Right kidney (tissue), 1 donor: ENCODE measurements at regions not wholly inside any gene's neighbourhood (a gene's known extent, or its start where the extent isn't known, plus 50 kb on each side); places are given as distances from the start of the nearest gene placed in this dataset.

Source experiments
- DNase-seq: peaks from one replicate; pipeline ENCODE4 v3.0.0-alpha.2; 2016

GRCh38 chr19:31560086-31561060, 211.1 kb upstream of the TSHZ3 start:
- no peak for DNase-seq

GRCh38 chr19:31562966-31563612, 213.9 kb upstream of the TSHZ3 start:
- no peak for DNase-seq

- DNase-seq: no peak
Measured at GRCh38 chr19:31567776-31568175, 218.5 kb upstream of the TSHZ3 start.

- no peak for DNase-seq
Measured at GRCh38 chr19:31568724-31569123, 219.5 kb upstream of the TSHZ3 start.

GRCh38 chr19:31570718-31571117, 221.5 kb upstream of the TSHZ3 start:
- DNase-seq: no peak

- no peak for DNase-seq
Measured at GRCh38 chr19:31572102-31572975, 223.1 kb upstream of the TSHZ3 start.

GRCh38 chr19:31572976-31573298, 223.7 kb upstream of the TSHZ3 start:
- DNase-seq: no peak

- DNase-seq: no peak
Measured at GRCh38 chr19:31574251-31574973, 225.2 kb upstream of the TSHZ3 start.

- DNase-seq: no peak
Measured at GRCh38 chr19:31575846-31576335, 226.7 kb upstream of the TSHZ3 start.

GRCh38 chr19:31578326-31578725, 229.1 kb upstream of the TSHZ3 start:
- DNase-seq: no peak

- DNase-seq: peak; percentile 19
Measured at GRCh38 chr19:31583148-31583547, 233.9 kb upstream of the TSHZ3 start.

GRCh38 chr19:31586282-31586681, 237.0 kb upstream of the TSHZ3 start:
- DNase-seq: no peak

- no peak for DNase-seq
Measured at GRCh38 chr19:31589109-31589508, 239.9 kb upstream of the TSHZ3 start.

- DNase-seq: no peak
Measured at GRCh38 chr19:31591258-31591657, 242.0 kb upstream of the TSHZ3 start.

GRCh38 chr19:31592456-31592855, 243.2 kb upstream of the TSHZ3 start:
- DNase-seq: no peak

- no peak for DNase-seq
Measured at GRCh38 chr19:31594701-31595100, 245.5 kb upstream of the TSHZ3 start.

GRCh38 chr19:31595521-31595920, 246.3 kb upstream of the TSHZ3 start:
- no peak for DNase-seq

- no peak for DNase-seq
Measured at GRCh38 chr19:31596751-31597150, 247.5 kb upstream of the TSHZ3 start.

- DNase-seq: no peak
Measured at GRCh38 chr19:31597616-31598015, 248.4 kb upstream of the TSHZ3 start.

GRCh38 chr19:31598730-31599238, 249.5 kb upstream of the TSHZ3 start:
- no peak for DNase-seq

- DNase-seq: no peak
Measured at GRCh38 chr19:31600731-31601295, 251.6 kb upstream of the TSHZ3 start.
